ENCODE measurements at regions not wholly inside any gene's neighbourhood (a gene's known extent, or its start where the extent isn't known, plus 50 kb on each side); places are given as distances from the start of the nearest gene placed in this dataset.

DNA sequence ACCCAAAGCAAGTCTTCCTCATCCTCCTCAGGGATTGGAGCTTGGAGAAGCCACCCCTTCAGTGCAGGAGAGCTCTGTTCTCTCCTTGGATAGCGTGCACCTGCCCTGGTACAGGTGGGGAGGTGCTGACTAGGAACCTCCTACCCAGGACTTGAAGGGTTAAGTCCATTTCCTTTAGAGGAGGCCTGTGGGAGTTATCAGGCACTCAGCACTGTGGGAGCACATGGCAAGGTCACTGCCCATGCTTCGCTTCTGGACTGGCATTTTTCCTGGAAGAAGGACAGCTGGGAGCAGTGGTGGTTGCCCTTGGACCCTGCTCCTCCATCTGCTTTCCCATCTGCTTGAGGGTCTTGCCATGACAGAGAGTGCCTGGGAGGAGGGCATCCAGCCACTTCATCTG, 142.8 kb downstream of the CXCL12 start:
- DNase-seq, result no peak

DNA sequence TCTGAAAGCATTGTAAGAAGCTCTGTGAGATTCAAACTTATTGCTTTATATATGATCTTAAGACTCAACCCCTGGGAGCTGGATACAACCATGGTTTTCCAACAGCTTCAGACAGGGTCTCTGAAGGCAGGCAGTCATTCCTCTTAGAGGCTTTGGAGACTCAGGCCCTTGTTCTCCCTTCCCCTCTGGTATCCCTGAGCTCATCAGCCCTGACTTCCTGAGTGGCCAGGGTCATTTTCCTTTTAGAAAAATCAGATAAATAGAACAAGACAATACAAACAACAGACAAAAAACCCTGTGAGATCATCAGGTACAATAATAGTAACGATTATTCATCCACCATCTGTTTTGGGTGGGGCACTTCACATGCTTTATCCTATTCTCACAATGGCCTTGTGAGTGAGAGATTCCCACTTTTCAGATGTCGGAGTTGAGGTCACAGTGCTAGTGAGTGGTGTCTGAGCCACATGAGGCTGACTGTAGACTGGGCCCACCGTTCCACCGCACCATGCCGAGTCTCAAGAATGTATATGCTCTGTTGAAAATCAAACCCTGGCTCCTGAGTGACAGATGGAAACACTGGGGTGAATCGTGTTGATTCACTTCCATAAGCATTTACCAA, 144.2 kb downstream of the CXCL12 start:
- DNase-seq, result no peak

- DNase-seq, result no peak
These were observed 146.7 kb downstream of the CXCL12 start for GRCh38 chr10:44238212-44238611.

DNA sequence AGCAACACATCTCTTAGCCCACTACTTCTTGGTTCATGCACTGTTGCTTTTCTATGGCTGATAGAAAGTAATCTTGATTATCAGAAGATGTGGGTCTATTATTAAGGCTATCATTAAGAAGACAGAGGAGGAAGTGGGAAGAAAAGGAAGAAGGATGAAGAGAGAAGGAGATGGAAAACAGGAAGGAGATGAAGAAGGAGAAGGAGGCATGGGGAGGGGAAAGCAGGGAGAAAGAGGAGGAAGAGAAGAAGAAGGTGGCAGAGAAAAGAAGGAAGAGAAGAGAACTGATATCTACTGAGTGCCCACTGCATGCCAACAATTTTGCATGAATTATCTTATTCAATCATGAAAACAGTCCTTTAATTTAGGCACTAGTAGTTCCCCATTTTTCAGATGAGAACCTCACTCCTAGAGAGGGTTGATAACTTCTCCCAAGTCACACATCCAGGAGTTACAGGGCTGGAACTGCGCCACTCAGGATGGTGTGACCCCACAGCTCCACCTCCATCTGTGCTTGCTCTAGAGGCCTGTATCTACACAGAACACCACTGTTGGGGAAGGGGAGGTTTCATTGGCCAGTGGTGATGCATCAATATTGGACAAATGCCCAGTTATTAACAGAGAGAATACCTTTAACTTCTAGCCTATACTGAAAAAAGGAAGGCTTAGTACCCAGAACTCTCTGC, 147.4 kb downstream of the CXCL12 start:
- no peak for DNase-seq

GRCh38 chr10:44235363-44235762, 149.5 kb downstream of the CXCL12 start:
- DNase-seq, result no peak

- no peak for DNase-seq
These were observed 150.4 kb downstream of the CXCL12 start for GRCh38 chr10:44234483-44234875.

DNA sequence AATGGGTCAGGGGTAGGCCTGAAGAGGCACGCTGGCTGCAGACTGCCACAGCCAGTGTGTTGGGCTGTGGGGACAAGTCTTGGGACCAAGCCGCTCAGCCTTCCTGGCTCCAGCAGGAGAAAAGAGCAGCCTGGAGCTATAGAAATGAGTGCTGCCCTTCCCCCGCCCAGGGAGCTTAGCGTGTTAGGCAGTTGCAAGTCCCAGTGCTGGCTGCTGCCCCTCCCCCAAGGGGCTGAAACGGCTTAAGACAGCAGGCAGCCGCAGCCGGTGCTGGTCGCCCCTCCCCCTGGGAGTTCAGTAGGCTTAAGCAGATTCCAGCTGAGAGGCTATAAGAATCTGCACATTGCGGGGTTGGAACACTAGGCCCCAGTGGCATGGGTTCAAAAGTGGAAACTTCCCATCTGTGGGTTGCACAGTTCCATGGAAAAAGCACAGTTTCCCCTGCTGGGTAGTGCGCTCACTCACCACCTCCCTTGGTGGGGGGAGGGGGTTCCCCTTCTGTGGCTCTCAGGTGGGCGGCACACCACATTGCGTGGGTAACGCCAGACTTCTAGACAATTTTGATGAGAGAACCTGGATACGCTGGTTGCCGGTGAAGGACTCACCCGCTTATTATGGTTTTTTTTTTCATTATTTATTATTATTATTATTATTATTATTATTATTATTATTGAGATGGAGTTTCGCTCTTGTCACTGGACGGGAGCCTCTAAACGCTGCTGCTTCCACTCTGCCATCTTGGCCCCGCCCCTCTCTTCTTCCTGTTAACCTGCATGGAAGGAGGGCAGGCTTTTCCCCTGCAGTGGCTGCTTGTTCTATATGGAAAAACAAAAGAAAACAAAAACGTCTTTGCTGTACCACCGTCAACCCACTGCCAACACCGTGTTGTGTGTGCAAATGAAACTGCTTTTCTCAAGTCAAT, 151.1 kb downstream of the CXCL12 start:
- no peak for DNase-seq

DNA sequence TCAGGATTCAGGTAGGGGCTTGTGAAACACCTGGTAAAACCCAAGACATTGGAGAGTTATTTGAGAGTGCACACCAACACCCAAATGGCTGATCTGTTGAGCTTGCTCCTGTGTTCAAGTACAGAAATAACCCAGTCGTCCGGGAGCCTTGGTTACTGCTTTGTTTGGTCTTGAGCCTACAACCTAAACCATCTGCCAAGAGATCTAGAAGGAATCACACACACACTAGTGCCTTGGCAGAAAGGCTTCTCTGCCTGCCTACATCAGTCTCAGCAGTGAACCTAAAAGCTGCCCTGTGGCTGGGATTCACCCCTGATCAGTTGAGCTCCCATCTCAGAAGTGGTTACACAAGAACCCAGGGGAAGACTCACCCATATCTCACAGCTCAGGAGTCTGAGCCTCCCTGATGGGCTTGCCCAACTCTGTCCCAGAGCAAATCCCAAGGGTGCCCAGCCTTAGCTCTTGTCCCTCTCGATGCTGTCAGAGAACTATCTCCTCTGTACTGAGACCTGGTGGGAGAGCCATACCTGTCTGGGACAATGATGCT, 167.6 kb downstream of the CXCL12 start:
- DNase-seq, result no peak

- DNase-seq, result no peak
These were observed 168.8 kb downstream of the CXCL12 start for GRCh38 chr10:44216073-44216472.

GRCh38 chr10:44209811-44210210, 175.1 kb downstream of the CXCL12 start:
- no peak for DNase-seq

DNA sequence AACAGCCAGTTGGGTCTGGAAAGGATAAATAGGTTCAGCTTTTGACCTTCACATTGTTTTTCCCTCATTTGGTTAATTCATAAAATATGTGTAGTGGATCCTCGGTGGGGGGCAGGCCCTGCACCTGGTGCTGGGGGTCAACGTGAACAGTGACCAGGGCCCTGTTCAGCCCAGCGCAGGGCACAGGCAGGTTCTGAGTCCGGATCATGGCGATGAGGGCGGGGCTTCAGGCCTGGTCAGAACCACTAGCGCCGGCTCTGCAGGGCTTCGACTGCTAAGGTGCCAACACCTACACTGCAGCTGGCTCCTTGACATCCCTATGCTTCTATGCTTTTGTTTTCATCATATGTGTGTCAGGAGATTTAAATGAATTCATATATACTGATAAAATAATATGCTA, 177.7 kb downstream of the CXCL12 start:
- DNase-seq, result no peak

GRCh38 chr10:44206127-44206818, 178.6 kb downstream of the CXCL12 start:
- no peak for DNase-seq

DNA sequence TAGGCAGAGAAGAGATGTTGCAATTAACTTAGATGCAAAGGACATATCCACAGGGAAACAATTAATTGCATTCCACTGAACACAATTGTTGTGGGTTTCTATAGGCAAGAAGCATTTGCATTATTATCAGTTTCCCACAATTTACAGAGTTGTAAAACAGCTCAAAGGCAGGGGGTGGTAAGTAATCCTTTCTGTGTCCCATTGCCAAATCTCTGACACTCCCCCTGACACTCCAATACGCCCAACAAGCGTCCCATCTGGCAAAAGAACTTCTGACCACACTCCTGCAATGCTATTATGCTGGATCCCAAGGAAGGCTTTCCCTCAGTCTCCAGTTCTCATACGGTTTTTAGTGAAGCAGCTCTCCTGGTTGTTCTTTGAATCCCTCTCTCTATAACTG, 179.8 kb downstream of the CXCL12 start:
- no peak for DNase-seq

DNA sequence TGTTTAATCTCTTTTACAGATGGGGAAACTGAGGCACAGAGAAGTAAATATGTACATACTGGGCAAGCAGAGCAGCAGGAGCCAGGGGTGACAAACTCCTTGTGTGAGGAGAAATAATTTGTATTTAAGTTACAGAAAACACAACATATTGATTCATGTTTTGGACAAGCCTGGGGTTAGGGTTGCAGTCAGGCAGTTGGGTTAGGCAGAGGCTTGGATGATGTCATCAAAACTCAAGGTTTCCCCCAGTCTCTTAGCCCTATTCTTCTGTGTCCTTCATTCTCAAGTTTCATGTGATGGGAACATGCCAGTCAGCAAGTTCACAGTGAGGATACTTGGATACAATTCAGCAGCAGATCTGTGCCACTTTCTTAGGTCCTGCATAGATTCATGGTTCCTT, 181.4 kb downstream of the CXCL12 start:
- DNase-seq, result no peak

DNA sequence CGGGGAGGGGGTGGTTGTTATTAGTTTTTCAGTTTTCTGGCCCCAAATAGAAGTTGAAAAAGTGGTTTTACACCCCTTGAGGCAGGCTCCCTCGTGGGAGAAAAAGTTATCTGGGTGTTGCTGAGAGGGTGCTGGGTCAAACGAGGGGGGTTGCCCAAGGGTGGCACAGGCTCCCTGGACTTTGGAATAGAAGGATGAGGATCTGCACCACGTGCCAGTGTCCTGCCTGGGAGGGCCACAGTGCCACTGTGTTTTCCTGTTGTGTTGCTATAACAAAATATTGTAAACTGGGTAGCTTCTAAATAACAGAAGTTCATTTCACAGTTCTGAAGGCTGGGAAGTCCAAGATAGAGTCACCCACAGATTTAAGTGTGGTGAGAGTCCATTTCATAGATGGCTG, 181.9 kb downstream of the CXCL12 start:
- no peak for DNase-seq

- DNase-seq, result peak in 1 of 14 donors; percentile 25
These were observed 183.2 kb downstream of the CXCL12 start for GRCh38 chr10:44201656-44202055.

DNA sequence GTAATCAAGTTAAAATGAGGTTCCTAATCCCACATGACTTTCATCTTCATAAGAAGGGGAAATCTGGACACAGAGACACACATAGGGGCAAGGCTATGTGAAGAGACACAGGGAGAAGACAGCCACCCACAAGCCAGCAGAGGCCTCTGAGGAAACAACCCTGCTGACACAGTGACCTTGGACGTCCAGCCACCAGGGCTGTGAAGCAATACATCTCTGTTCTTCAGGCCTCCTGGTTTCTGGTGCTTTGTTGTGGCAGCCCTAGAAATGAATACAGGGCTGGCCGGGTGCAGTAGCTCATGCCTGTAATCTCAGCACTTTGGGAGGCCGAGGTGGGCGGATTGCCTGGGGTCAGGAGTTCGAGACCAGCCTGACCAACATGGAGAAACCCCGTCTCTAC, 183.9 kb downstream of the CXCL12 start:
- no peak for DNase-seq

- DNase-seq, result no peak
These were observed 184.8 kb downstream of the CXCL12 start for GRCh38 chr10:44199991-44200655.

DNA sequence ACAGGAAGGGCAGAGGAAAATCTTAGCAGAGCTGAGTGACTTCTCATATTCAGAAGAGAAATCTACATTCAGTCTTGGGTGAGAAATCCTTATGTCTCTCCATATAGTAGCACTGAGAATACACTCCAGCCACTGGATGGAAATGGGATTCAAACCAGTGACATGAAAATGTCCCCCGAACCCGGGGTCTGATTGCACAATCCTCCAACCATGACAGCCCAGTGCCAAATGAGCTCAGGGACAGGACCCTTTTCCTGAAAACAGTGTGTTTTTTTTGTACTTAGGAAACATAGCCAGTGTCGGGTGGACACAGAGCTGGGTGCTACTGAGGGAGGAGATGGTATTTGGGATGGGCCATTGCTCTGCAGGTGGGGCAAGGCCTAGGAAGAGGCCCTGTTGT, 185.6 kb downstream of the CXCL12 start:
- DNase-seq, result no peak

GRCh38 chr10:44198780-44199097, 186.2 kb downstream of the CXCL12 start:
- DNase-seq, result no peak

DNA sequence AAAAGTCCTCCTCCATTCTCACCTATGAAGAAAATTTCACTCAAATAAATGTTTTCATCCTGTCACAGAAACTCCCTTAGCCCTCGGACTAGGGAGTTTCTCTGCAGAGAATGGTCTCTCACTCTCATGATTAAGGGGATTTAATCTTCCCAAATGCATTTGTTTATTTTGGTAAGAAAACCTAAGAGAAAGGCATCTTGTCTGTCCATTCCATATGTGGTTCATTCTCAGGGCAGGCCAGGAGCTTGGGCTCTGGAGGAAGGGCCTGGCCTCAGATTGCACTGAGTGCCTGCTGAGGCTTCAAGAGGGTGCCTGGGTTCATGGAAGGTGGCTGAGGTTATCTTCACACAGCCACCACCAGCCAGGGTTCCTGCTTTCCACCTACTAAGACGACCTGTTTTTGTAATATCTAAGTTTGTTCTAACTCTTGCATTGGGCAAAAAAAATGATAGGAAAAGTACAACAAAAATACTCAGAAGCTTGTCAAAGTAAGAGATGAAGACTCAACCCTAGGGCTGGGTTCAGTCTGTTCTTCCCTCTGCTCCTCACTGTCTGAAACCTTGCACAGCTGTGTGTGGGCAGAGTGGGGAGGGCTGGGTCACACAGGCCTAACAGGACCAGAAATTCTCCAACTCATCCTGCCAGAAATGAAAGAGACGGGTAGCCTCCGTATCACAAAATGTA, 186.7 kb downstream of the CXCL12 start:
- no peak for DNase-seq

DNA sequence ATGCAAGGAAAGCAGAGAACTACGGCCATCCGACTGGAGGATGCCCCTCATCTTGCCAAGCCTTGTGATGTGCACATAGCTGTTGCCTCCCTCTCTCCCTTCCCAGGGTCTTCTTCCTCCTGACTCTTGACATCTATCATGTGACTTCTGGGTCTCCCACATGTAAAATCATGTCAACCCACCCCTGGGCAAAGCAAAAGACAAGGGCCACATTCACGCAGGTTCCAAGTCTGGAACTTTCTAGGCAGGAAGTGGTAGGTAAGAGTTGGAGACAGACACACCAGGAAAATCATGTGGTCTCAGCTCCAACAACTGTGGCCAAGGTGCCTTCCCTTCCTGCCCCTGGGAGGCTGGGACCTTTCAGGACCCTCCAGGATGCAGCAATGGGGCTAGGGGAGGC, 187.3 kb downstream of the CXCL12 start:
- no peak for DNase-seq
